H9 (cell line): ENCODE measurements at regions not wholly inside any gene's neighbourhood (a gene's known extent, or its start where the extent isn't known, plus 50 kb on each side); places are given as distances from the start of the nearest gene placed in this dataset.

Source experiments
- DNase-seq: peaks from one replicate; pipeline ENCODE4 v3.0.0-alpha.2; 2017
- H2AFZ ChIP-seq: one replicate; pipeline ENCODE4 v1.6.1; 2013; ENCODE audit warnings: mild to moderate bottlenecking, low read length, control low read depth, moderate library complexity
- H2AK5ac ChIP-seq: 2 replicates; pipeline ENCODE4 v1.6.1; 2013; ENCODE audit warnings: low read length, control low read depth, mixed read lengths; ENCODE audit not compliant: insufficient read length
- H2BK120ac ChIP-seq: one replicate; pipeline ENCODE4 v1.6.1; 2013; ENCODE audit warnings: low read depth, mild to moderate bottlenecking, low read length, control low read depth, inconsistent platforms; ENCODE audit not compliant: poor library complexity, severe bottlenecking
- H2BK12ac ChIP-seq: 2 replicates; pipeline ENCODE4 v1.6.1; 2013; ENCODE audit warnings: low read length, control low read depth, mixed read lengths, low read depth; ENCODE audit not compliant: insufficient read length
- H2BK15ac ChIP-seq: 2 replicates; pipeline ENCODE4 v1.6.1; 2013; ENCODE audit warnings: low read depth, low read length, control low read depth
- H2BK20ac ChIP-seq: one replicate; pipeline ENCODE4 v1.6.1; 2013; ENCODE audit warnings: low read depth, mild to moderate bottlenecking, low read length, control low read depth, inconsistent platforms; ENCODE audit not compliant: poor library complexity, severe bottlenecking
- H2BK5ac ChIP-seq: 2 replicates; pipeline ENCODE4 v1.6.1; 2013; ENCODE audit warnings: low read length, control low read depth, mixed read lengths; ENCODE audit not compliant: insufficient read length
- H3K14ac ChIP-seq: 2 replicates; pipeline ENCODE4 v1.6.1; 2013; ENCODE audit warnings: low read length, control low read depth; ENCODE audit not compliant: insufficient read depth
- H3K18ac ChIP-seq: 2 replicates; pipeline ENCODE4 v1.6.1; 2013; ENCODE audit warnings: low read depth, mild to moderate bottlenecking, mixed read lengths, low read length, control low read depth; ENCODE audit not compliant: insufficient read length
- H3K23ac ChIP-seq: 2 replicates; pipeline ENCODE4 v1.6.1; 2013; ENCODE audit warnings: low read length, control low read depth, mixed read lengths, low read depth; ENCODE audit not compliant: insufficient read length
- H3K23me2 ChIP-seq: 2 replicates; pipeline ENCODE4 v1.6.1; 2013; ENCODE audit warnings: low read depth, mild to moderate bottlenecking, mixed read lengths, low read length, control low read depth; ENCODE audit not compliant: insufficient read length, poor library complexity, severe bottlenecking
- H3K27ac ChIP-seq: 2 replicates; pipeline ENCODE4 v1.5.1; 2013; ENCODE audit warnings: low read length, control low read depth, mixed read lengths, low read depth; ENCODE audit not compliant: insufficient read length
- H3K27me3 ChIP-seq: 2 replicates; pipeline ENCODE4 v1.6.1; 2013; ENCODE audit warnings: low read length, control low read depth, inconsistent platforms; ENCODE audit not compliant: insufficient read depth
- H3K4ac ChIP-seq: 2 replicates; pipeline ENCODE4 v1.6.1; 2013; ENCODE audit warnings: low read depth, mild to moderate bottlenecking, control low read depth, inconsistent platforms, low read length, moderate library complexity
- H3K4me1 ChIP-seq: 2 replicates; pipeline ENCODE4 v1.6.1; 2013; ENCODE audit warnings: low read length, control low read depth, inconsistent platforms; ENCODE audit not compliant: insufficient read depth
- H3K4me2 ChIP-seq: 2 replicates; pipeline ENCODE4 v1.6.1; 2013; ENCODE audit warnings: low read length, control low read depth, mixed read lengths; ENCODE audit not compliant: insufficient read length, insufficient read depth
- H3K56ac ChIP-seq: 2 replicates; pipeline ENCODE4 v1.6.1; 2013; ENCODE audit warnings: low read depth, mild to moderate bottlenecking, mixed read lengths, low read length, control low read depth; ENCODE audit not compliant: insufficient read length
- H3K79me1 ChIP-seq: 2 replicates; pipeline ENCODE4 v1.6.1; 2013; ENCODE audit warnings: low read depth, mild to moderate bottlenecking, moderate library complexity, low read length, control low read depth, inconsistent platforms; ENCODE audit not compliant: insufficient read depth, poor library complexity, severe bottlenecking
- H3K79me2 ChIP-seq: 2 replicates; pipeline ENCODE4 v1.6.1; 2013; ENCODE audit warnings: low read length, control low read depth, inconsistent platforms; ENCODE audit not compliant: insufficient read depth
- H3K9ac ChIP-seq: 2 replicates; pipeline ENCODE4 v1.6.1; 2013; ENCODE audit warnings: low read length, control low read depth, mixed read lengths; ENCODE audit not compliant: insufficient read length; ENCODE audit errors: extremely low read depth
- H3K9me3 ChIP-seq: one replicate; pipeline ENCODE4 v1.6.1; 2013; ENCODE audit warnings: low read depth, low read length, inconsistent platforms; ENCODE audit not compliant: control insufficient read depth
- H3T11ph ChIP-seq: one replicate; pipeline ENCODE4 v1.6.1; 2013; ENCODE audit warnings: mild to moderate bottlenecking, low read length, control low read depth, inconsistent platforms
- H4K20me1 ChIP-seq: one replicate; pipeline ENCODE4 v1.6.1; 2013; ENCODE audit not compliant: control insufficient read depth, insufficient read length, insufficient read depth
- H4K5ac ChIP-seq: 2 replicates; pipeline ENCODE4 v1.6.1; 2013; ENCODE audit warnings: low read depth, mild to moderate bottlenecking, mixed read lengths, low read length, control low read depth; ENCODE audit not compliant: insufficient read length
- H4K8ac ChIP-seq: replicated peaks from 2 replicates; pipeline ENCODE4 v1.6.1; 2013; ENCODE audit warnings: low read length, control low read depth, mixed read lengths, low read depth; ENCODE audit not compliant: insufficient read length
- H4K91ac ChIP-seq: 2 replicates; pipeline ENCODE4 v1.6.1; 2013; ENCODE audit warnings: low read depth, mild to moderate bottlenecking, moderate library complexity, mixed read lengths, low read length, control low read depth; ENCODE audit not compliant: insufficient read length
- H3K27ac Mint-ChIP-seq, 3 experiments: 2 replicates in 2 of 3; 3 replicates in 1 of 3; pipeline ENCODE4 v1.8.0; 2020 to 2021; ENCODE audit warnings: mixed read lengths in 3 of 3, mild to moderate bottlenecking in 1 of 3, moderate library complexity in 1 of 3
- H3K27me3 Mint-ChIP-seq: 2 replicates; pipeline ENCODE4 v1.8.0; 2021; ENCODE audit warnings: low read depth, mild to moderate bottlenecking, moderate library complexity, mixed read lengths
- H3K36me3 Mint-ChIP-seq, 3 experiments: 2 replicates in 2 of 3; 3 replicates in 1 of 3; pipeline ENCODE4 v1.8.0; 2020 to 2021; ENCODE audit warnings: low read depth in 3 of 3, mixed read lengths in 3 of 3; ENCODE audit not compliant: insufficient read depth in 1 of 3
- H3K4me1 Mint-ChIP-seq, 2 experiments: 2 replicates each; pipeline ENCODE4 v1.8.0; 2020; ENCODE audit warnings: mixed read lengths in 2 of 2
- H3K4me3 Mint-ChIP-seq, 2 experiments: 2 replicates in 1 of 2; 3 replicates in 1 of 2; pipeline ENCODE4 v1.8.0; 2020 to 2021; ENCODE audit warnings: mild to moderate bottlenecking in 2 of 2, mixed read lengths in 2 of 2, moderate library complexity in 1 of 2
- H3K9me3 Mint-ChIP-seq, 2 experiments: 2 replicates in 1 of 2; 3 replicates in 1 of 2; pipeline ENCODE4 v1.8.0; 2020; ENCODE audit warnings: mild to moderate bottlenecking in 2 of 2, mixed read lengths in 2 of 2, moderate library complexity in 1 of 2
- WGBS: extraction: QIAGEN DNeasy Blood & Tissue Kit; methylation state at CpG from one replicate; pipeline ENCODE4 v1.1.7; 2013; ENCODE audit warnings: missing lambda C conversion rate, low lambda C conversion rate, mixed read lengths; ENCODE audit not compliant: insufficient read length; ENCODE audit errors: extremely low coverage; 5-methylcytosine and 5-hydroxymethylcytosine counted together
- TF ChIP-seq, protein P1 (sequence below): fragments of 200-600 bp; sonication (generic); conservative IDR thresholded peaks from 3 replicates; pipeline ENCODE4 v1.8.0; 2021; ENCODE audit warnings: antibody characterized with exemption, mild to moderate bottlenecking

DNA sequence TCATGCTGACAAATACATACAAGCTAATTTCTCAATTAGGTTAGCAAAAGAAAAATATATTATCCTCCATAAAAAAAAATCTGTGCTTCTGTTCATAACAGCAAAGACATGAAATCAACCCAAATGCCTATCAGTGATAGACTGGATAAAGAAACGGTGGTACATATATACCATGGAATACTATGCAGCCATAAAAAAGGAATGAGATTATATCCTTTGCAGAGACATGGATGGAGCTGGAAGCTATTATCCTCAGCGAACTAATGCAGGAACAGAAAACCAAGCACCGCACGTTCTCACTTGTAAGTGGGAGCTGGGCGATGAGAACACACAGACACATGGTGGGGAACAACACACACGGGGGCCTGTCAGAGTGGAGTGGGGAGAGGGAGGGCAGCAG is 84.0 kb upstream of the PALMD start:
- no peak overlapping the region for H2BK5ac ChIP-seq
- Mint-ChIP-seq H3K9me3 (peaks cover 4 to 7% of the 10 kb centered on the region in 2 experiments; a peak in 3 of 5 replicates), H3K36me3 (peaks cover 0 to 4% (median 3%) of the 10 kb centered on the region in 3 experiments; a peak in 1 of 7 replicates), H3K27me3 (no peaks in the 10 kb centered on the region), H3K4me1 (no peaks in the 10 kb centered on the region), H3K4me3 (no peak overlapping the region), H3K27ac (no peak overlapping the region)
- H3K27me3 ChIP-seq, result no peaks in the 10 kb centered on the region
- no peak overlapping the region for H3K14ac ChIP-seq
- H2BK120ac ChIP-seq, result no peak overlapping the region
- H3K27ac ChIP-seq, result no peak overlapping the region
- H3K79me2 ChIP-seq, result no peaks in the 10 kb centered on the region
- H4K8ac ChIP-seq, result no peak overlapping the region
- no peaks in the 10 kb centered on the region for H3K23me2 ChIP-seq
- TF ChIP-seq, protein P1, sequence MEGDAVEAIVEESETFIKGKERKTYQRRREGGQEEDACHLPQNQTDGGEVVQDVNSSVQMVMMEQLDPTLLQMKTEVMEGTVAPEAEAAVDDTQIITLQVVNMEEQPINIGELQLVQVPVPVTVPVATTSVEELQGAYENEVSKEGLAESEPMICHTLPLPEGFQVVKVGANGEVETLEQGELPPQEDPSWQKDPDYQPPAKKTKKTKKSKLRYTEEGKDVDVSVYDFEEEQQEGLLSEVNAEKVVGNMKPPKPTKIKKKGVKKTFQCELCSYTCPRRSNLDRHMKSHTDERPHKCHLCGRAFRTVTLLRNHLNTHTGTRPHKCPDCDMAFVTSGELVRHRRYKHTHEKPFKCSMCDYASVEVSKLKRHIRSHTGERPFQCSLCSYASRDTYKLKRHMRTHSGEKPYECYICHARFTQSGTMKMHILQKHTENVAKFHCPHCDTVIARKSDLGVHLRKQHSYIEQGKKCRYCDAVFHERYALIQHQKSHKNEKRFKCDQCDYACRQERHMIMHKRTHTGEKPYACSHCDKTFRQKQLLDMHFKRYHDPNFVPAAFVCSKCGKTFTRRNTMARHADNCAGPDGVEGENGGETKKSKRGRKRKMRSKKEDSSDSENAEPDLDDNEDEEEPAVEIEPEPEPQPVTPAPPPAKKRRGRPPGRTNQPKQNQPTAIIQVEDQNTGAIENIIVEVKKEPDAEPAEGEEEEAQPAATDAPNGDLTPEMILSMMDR, result no peak
- no peak overlapping the region for H4K91ac ChIP-seq
- H3K4me1 ChIP-seq, result no peaks in the 10 kb centered on the region
- H3K23ac ChIP-seq, result no peak overlapping the region
- no peak overlapping the region for H4K5ac ChIP-seq
- no peak for DNase-seq
- no peak overlapping the region for H3K4me2 ChIP-seq
- H2BK20ac ChIP-seq, result no peak overlapping the region
- no peak overlapping the region for H3K4ac ChIP-seq
- no peak overlapping the region for H2AFZ ChIP-seq
- no peak overlapping the region for H3K18ac ChIP-seq
- H3K56ac ChIP-seq, result no peak overlapping the region
- no peaks in the 10 kb centered on the region for H4K20me1 ChIP-seq
- no peak overlapping the region for H2BK15ac ChIP-seq
- no CpG with 5 or more reads among the region's 6 CpGs for WGBS
- no peak overlapping the region for H2BK12ac ChIP-seq
- no peaks in the 10 kb centered on the region for H3K79me1 ChIP-seq
- H3T11ph ChIP-seq, result no peak overlapping the region
- H2AK5ac ChIP-seq, result no peak overlapping the region
- no peak overlapping the region for H3K9ac ChIP-seq
- H3K9me3 ChIP-seq, result no peaks in the 10 kb centered on the region
